GM12878 (cell line): ENCODE measurements at regions not wholly inside any gene's neighbourhood (a gene's known extent, or its start where the extent isn't known, plus 50 kb on each side); places are given as distances from the start of the nearest gene placed in this dataset.

ENCODE experiments used
- MYB ChIP-seq: fragments of 150-350 bp; IDR thresholded peaks from 2 replicates; pipeline ENCODE4 v1.6.1; 2014; ENCODE audit warnings: mild to moderate bottlenecking, low read depth, low read length, borderline replicate concordance
- RBBP5 ChIP-seq: fragments of 200-600 bp; sonication (generic); conservative IDR thresholded peaks from 2 replicates; pipeline ENCODE4 v1.6.1; 2016
- TAF1 ChIP-seq: IDR thresholded peaks from 2 replicates; pipeline ENCODE4 v1.6.1; 2011; ENCODE audit warnings: mild to moderate bottlenecking, low read depth, low read length, borderline replicate concordance
- TCF12 ChIP-seq: IDR thresholded peaks from 2 replicates; pipeline ENCODE4 v1.6.1; 2011; ENCODE audit warnings: low read depth, mild to moderate bottlenecking, low read length
- TF ChIP-seq, protein P1 (sequence below): fragments of 450-650 bp; IDR thresholded peaks from 2 replicates; pipeline ENCODE4 v1.6.1; 2017; ENCODE audit warnings: mild to moderate bottlenecking
- TF ChIP-seq, protein P2 (sequence below): fragments of 450-650 bp; formaldehyde crosslinking; IDR thresholded peaks from 2 replicates; pipeline ENCODE4 v1.4.0; 2020; ENCODE audit warnings: mild to moderate bottlenecking, moderate library complexity

DNA sequence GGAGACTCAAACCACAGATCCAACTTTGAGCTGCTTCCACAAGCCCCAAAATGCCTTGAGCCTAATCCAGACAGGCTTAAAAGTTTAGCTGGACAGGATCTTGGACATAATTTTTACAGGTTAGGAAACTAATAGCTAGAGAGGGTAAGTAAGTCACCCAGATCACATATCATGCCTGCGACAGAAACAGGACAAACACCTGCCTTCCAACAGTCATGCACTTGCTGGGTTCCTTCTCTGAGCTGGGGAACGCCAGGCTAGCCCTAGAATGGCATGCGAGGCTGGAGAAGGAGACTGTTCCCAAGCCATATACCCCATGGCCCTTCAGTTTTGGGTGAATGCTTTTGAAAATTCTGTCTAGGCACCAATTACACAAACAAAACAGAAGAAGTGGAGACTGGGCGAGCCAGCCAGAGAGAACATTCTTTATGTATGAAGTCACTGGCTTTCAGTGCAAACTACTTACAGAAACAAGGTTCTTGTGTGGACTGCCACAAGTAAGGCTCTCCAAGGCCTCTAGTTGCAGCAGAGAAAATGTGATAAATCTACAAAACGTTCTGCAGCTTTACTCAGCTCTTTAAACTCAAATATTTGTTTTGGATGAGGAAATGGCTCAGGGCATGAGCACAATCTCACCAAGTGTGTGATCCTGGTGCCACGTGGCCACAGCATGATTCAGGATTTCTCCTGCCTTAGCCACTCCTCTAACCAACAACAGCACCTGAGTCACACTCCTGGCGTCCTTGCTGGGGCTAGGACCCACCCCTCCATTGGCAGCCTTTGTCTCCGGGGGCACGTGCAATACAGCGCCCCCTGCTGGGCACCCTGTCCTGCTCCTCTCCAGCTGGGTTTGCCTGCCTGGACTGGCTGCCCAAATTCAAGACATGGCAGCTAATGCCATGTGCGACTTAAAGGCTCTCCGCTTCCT lies 73.4 kb upstream of the UBL3 start (continued):
- TF ChIP-seq, protein P1, sequence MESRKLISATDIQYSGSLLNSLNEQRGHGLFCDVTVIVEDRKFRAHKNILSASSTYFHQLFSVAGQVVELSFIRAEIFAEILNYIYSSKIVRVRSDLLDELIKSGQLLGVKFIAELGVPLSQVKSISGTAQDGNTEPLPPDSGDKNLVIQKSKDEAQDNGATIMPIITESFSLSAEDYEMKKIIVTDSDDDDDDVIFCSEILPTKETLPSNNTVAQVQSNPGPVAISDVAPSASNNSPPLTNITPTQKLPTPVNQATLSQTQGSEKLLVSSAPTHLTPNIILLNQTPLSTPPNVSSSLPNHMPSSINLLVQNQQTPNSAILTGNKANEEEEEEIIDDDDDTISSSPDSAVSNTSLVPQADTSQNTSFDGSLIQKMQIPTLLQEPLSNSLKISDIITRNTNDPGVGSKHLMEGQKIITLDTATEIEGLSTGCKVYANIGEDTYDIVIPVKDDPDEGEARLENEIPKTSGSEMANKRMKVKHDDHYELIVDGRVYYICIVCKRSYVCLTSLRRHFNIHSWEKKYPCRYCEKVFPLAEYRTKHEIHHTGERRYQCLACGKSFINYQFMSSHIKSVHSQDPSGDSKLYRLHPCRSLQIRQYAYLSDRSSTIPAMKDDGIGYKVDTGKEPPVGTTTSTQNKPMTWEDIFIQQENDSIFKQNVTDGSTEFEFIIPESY, result no peak
- no peak for TF ChIP-seq RBBP5
- no peak for TF ChIP-seq TAF1
- 0 out of 2 replicates have a peak, but pooled peaks have one; percentile 16 for TF ChIP-seq TCF12
- TF ChIP-seq MYB, result no peak
- TF ChIP-seq, protein P2, sequence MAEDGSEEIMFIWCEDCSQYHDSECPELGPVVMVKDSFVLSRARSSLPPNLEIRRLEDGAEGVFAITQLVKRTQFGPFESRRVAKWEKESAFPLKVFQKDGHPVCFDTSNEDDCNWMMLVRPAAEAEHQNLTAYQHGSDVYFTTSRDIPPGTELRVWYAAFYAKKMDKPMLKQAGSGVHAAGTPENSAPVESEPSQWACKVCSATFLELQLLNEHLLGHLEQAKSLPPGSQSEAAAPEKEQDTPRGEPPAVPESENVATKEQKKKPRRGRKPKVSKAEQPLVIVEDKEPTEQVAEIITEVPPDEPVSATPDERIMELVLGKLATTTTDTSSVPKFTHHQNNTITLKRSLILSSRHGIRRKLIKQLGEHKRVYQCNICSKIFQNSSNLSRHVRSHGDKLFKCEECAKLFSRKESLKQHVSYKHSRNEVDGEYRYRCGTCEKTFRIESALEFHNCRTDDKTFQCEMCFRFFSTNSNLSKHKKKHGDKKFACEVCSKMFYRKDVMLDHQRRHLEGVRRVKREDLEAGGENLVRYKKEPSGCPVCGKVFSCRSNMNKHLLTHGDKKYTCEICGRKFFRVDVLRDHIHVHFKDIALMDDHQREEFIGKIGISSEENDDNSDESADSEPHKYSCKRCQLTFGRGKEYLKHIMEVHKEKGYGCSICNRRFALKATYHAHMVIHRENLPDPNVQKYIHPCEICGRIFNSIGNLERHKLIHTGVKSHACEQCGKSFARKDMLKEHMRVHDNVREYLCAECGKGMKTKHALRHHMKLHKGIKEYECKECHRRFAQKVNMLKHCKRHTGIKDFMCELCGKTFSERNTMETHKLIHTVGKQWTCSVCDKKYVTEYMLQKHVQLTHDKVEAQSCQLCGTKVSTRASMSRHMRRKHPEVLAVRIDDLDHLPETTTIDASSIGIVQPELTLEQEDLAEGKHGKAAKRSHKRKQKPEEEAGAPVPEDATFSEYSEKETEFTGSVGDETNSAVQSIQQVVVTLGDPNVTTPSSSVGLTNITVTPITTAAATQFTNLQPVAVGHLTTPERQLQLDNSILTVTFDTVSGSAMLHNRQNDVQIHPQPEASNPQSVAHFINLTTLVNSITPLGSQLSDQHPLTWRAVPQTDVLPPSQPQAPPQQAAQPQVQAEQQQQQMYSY (CRISPR knock-in tag), result no peak
